NCI-H1092 (cell line): ENCODE measurements at regions not wholly inside any gene's neighbourhood (a gene's known extent, or its start where the extent isn't known, plus 50 kb on each side); places are given as distances from the start of the nearest gene placed in this dataset.

Experiments
- DNase-seq: peaks from one replicate; lab custom pipeline; 2025; lab: John Stamatoyannopoulos, UW

GRCh38 chr10:111923032-111923431 is 260.5 kb downstream of the GPAM start:
- DNase-seq = no peak

- no peak for DNase-seq
These were observed 257.3 kb downstream of the GPAM start for GRCh38 chr10:111926286-111926685.

DNA sequence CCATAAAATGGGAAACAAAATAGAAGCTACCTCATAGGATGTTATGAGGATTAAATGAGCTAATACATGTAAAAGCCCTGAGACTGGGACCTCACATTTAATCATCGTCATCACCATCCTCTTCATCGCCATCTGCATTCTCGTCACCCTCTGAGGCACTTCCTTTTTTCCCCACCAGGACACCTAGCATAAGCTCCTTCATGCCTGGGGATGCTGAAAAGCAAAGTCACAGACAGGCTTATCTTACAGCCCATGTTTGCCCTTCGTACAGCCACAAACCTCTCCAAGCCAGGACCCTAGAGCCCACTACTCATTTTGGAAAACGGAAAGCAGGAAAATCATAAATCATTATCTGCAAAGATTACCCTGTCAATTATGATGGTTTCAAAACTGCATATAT is 249.6 kb downstream of the GPAM start:
- no peak for DNase-seq

DNA sequence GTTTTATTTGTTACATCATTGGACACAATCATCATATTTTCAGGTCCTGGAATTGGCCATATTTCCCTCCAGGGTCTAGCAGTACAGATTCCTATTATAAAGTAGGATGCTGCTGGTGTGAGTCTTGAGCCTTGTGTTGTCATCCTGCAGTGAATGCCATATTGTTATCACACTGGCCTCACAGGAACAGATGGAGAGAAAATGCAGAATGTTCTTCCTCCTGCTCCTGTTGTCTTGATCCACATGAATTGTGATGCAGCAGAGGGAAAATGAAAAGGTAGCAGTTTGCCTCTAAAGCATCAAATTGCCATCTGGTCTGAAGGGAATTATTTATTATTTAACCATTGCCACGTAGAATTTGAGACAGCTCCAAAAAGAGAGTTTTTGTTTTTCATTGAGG is 248.6 kb downstream of the GPAM start:
- DNase-seq = no peak

DNA sequence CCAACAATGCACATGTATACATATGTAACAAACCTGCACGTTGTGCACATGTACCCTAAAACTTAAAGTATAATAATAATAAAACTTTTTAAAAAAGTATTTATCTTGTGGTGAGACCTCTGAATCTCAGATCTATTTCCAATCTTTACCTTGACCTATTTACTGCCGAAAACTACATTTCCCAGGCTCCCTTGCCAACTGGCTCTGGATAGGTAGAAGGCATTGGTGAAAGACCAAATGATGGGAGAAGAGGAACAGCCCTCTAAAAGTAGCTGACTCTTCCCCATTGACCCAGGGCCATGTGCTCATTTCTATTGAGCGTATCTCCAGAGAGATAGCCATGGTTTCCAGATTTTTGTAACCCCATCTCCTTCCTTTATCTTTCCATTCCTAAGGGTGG is 247.4 kb downstream of the GPAM start:
- no peak for DNase-seq

DNA sequence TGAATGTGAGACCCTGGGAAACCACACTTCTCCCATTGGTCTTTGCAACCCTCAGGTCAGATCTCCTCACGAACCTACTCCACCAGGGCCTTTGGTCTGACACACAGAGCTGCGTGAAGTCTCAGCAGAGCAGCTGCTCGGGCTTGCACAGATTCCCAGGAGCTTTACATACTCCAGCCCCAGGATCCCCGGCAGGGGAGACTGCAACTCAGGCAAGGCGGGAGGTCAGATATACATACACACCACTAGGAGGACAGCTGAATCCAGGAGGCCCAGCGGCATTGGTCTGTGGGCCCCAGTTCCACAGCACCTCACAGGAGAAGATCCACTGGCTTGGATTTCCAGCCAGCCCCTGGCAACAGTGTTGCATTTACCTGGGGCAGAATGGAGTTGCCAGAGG is 239.2 kb downstream of the GPAM start:
- DNase-seq = no peak

GRCh38 chr10:111953949-111954348 is 229.6 kb downstream of the GPAM start:
- DNase-seq = no peak

DNA sequence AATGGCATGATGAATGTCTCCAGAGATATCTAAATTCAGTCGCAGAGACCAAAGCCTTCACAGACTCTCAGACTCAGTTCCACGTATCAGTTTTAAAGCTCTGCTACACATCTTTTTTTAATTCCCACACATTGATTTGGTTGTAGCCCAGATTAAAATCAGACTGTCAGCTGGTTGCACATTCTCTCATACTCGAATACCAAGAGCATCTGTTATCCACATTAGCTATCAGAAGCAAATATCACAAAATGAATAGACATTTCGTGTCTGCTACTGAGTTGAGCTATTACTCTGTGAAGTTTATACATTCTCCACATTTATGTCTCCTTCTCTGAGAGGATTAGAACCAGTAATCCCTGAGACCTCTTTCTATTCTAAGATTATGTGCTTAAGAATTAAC is 229.2 kb downstream of the GPAM start:
- no peak for DNase-seq

DNA sequence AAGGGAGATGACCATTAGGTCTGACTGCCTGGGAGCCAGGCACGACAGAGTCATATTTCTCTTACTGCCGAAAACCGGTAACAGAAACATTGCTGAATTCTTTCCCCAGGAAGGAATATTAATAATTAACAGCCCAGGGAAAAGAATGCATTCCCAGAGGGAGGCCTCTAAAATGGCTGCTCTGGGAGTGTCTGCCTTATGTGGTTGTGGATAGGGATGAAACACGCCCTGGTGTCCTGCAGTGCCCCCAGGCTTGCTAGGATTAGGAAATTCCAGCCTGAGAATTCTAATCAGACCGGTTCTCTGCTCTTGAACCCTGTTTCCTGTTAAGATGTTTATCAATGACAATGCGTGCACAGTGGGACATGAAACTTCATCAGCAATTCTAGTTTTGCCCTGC is 226.7 kb downstream of the GPAM start:
- DNase-seq = no peak

GRCh38 chr10:111962951-111963350 is 220.6 kb downstream of the GPAM start:
- DNase-seq = no peak

- DNase-seq = no peak
These were observed 216.4 kb downstream of the GPAM start for GRCh38 chr10:111967116-111967515.

DNA sequence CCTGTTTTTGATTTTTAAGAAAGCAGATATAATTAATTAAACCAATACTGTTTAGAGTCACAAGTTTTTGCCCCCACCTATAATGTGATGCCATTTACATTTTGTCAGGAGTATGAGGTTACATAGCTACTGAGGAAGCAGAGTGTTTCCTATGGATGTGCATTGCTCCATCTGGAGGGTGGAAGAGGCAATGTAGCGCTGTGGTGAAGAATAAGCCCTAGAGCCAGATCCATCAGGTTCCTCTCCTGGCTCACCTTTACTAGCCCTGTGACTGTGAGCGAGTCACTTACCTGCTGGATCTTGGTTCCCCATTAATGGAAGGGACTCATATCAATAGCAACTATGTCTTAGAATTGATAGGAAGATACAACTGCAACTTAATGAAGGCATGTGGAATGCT is 216.0 kb downstream of the GPAM start:
- DNase-seq = no peak

- no peak for DNase-seq
These were observed 214.9 kb downstream of the GPAM start for GRCh38 chr10:111968647-111969046.

DNA sequence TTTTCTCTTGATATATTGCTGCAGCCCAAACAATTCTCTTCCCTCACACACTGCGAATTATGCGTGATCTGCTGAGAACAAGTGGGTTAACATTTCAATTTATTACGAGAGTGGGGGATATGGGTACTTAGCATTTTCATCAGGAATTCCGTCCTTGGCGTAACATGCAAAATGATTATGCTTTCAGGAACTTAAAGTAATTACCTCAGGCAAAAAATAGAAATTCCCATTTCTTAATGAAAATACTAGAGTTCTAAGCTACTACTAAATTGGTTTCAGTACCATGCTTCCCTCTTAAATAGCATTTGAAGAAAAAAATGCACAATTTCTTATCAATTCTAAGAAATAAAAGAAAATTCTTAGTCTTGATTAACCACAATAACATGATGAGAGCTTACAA is 213.5 kb downstream of the GPAM start:
- DNase-seq = no peak

DNA sequence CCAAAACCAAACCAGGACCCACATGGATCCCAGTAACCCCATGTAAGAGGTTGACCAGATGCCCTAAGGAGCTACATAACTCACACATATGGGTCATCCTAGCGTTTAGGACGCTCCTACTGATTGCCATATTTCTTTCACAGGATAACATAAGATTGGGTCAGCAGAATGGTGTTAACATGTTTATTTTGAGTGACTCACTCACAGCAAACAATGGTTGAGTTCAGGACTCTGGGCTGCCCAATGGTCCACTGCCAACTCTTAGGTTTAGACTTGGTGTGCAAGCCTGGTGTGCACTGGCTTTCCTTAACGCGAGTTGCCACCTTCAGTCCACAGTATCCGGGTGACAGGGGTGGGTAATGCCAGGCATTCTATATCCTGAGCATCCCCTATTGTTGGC is 211.5 kb downstream of the GPAM start:
- no peak for DNase-seq

DNA sequence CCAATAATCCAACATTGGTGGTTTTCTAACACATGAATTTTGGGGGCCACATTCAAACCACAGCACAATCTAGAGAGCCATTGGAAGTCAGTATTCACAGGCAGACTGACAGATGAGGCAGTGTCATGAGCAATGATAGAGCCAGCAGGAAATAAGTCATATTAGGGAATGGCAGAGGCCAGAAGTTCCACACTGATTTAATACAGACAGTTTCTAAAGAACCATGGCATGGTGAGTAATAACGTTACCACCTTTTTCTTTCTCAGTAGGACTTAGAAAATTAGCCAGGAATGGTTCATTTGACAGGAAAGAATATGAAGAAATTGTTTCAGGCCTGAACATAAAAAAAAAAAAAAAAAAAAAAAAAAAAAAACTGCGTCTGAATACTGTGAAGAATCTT is 210.3 kb downstream of the GPAM start:
- DNase-seq = no peak

DNA sequence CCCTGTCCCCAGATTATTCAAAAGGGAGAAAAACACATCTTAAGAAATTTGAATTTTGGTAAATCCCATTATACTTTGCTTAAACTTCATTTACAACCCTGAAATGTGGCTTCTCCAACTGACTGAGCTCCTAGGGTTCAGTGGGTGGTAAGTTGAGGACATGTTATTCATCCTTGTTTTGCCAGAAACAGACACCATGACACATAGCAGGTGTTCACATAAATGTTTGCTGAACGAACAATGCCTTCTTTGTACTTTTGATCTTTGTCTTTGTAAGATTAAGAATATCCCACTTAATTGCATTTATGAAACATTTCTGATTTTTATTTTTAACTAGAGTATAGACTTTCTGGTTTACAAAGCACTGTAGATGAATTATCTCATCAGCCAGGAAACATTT is 209.7 kb downstream of the GPAM start:
- no peak for DNase-seq

GRCh38 chr10:111974325-111974724 is 209.2 kb downstream of the GPAM start:
- DNase-seq = no peak

DNA sequence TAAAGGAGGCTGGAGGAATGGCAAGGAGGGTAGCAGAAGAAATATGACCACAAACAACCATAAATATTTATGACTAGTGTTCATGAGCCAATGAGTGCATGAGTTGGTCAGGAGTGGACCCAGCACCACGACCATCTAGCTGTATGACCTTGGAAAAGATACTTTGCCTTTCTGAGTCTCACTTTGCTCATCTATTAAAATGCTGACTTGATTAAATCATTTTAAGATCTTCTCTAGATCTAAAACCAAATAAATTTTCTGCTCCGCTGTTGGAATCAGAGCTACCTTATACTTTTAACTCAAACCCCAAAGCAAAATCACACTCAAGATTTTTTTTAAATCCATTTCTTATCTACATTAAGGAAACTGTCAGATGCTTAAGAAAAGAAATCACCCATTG is 207.0 kb downstream of the GPAM start:
- DNase-seq = no peak

- no peak for DNase-seq
These were observed 199.5 kb downstream of the GPAM start for GRCh38 chr10:111984057-111984456.

- DNase-seq = no peak
These were observed 197.5 kb downstream of the GPAM start for GRCh38 chr10:111986079-111986478.

DNA sequence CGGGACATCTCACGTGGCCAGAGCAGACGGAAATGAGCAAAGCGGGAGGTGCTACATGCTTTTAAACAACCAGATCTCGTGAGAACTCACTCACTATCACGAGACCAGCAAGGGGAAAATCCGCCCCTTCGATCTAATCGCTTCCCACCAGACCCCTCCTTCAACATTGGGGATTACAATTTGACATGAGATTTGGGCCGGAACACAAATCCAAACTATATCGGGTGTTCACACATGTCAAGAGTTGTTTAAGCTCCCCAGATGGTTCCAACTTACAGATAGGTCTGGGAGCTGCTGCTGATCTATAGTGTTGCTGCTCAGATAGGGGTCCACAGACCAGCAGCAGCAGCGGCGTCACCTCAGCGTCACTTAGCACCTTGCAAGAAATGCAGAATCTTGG is 194.9 kb downstream of the GPAM start:
- DNase-seq = no peak

DNA sequence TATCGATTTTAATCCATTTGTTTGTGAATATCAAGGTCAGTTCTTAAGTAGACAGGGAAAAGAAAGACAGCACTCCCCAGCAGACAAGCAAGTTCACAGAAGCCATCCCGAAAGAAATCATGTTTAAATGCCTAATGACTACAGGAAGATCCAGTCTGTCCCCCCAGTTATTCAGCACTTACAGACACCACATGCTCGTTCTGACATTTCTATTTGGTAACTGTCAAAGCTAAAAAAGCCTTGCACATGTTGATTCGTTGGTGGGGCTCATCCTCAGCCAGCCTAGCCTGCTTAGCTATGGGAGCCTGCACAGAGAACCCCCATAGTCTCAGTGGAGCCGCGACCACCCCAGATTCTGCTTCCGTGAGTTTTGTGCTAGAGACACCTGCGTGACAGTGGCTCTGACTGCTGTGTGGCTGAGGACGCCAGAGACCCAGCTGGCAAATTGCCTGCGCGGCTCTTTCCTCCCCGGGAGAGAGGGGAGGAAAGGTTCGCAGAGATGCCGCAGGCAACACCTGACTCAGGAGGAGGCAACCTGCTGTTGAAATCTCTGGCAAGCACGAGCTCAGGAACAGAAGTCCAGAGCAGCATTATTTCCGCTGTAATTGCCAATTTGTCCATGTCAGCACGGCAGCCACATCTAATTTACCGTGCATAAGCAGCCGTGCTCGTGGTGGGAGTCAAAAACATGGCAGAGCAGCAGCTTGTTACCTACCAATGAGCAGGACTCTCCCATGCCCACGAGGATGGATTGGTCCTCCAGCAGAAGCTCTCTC is 194.2 kb downstream of the GPAM start:
- DNase-seq = no peak

DNA sequence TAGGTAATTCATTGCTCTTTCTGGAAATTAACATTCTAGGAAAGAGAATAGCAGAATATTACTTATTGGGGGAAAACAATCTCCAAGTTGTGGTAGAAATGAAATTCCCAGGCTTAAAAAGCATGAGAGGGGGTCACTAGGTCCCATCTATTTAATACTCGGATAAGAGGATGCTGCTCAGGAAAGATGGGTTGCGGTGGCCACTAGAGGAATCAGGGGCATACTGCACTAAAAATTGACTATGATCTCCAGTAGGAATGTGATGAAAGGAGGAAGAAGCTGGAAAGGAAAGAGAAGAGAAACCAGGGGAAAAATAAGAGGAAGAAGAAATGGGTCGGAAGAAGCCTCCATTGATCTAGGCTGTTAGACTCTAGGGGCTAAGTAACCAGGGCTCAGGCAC is 192.8 kb downstream of the GPAM start:
- no peak for DNase-seq

- no peak for DNase-seq
These were observed 190.2 kb downstream of the GPAM start for GRCh38 chr10:111993321-111993720.
